Neural cell (in vitro differentiated cells): ENCODE measurements at regions not wholly inside any gene's neighbourhood (a gene's known extent, or its start where the extent isn't known, plus 50 kb on each side); places are given as distances from the start of the nearest gene placed in this dataset.
A peak's percentile ranks its signal among the peaks of the same experiment; 100 is the strongest.

Experiments used
- H2AFZ ChIP-seq: fragments of 200-600, 300-800 bp; sonication (generic), shearing (Covaris generic); 2 replicates; pipeline ENCODE4 v1.6.0; 2014; ENCODE audit warnings: low read depth, mild to moderate bottlenecking, antibody characterized with exemption, low read length, moderate library complexity
- H3F3A ChIP-seq: fragments of 200-600 bp; shearing (Covaris generic); 2 replicates; pipeline ENCODE4 v1.6.1; 2016; ENCODE audit warnings: mild to moderate bottlenecking, moderate library complexity, mixed read lengths, antibody characterized with exemption, low read length; ENCODE audit not compliant: insufficient read depth, poor library complexity, severe bottlenecking
- H3K27ac ChIP-seq: fragments of 200-600, 300-800 bp; sonication (generic), shearing (Covaris generic); 2 replicates; pipeline ENCODE4 v1.5.1; 2014; ENCODE audit warnings: mild to moderate bottlenecking, low read length, moderate library complexity
- H3K27me3 ChIP-seq: fragments of 300-800, 200-600 bp; sonication (generic), shearing (Covaris generic); 2 replicates; pipeline ENCODE4 v1.6.0; 2014; ENCODE audit warnings: mild to moderate bottlenecking, low read depth, low read length, moderate library complexity; ENCODE audit not compliant: insufficient read depth
- H3K36me3 ChIP-seq: fragments of 300-800, 200-600 bp; sonication (generic), shearing (Covaris generic); 2 replicates; pipeline ENCODE4 v1.5.1; 2014; ENCODE audit warnings: mild to moderate bottlenecking, antibody characterized with exemption, low read length, moderate library complexity; ENCODE audit not compliant: insufficient read depth
- H3K4me2 ChIP-seq: fragments of 300-800, 200-600 bp; sonication (generic), shearing (Covaris generic); 2 replicates; pipeline ENCODE4 v1.6.0; 2014; ENCODE audit warnings: mild to moderate bottlenecking, low read length
- H3K4me3 ChIP-seq: fragments of 300-800, 200-600 bp; sonication (generic), shearing (Covaris generic); 2 replicates; pipeline ENCODE4 v1.5.1; 2014; ENCODE audit warnings: mild to moderate bottlenecking, low read length, moderate library complexity
- H3K79me2 ChIP-seq: fragments of 200-600 bp; shearing (Covaris generic); replicated peaks from 2 replicates; pipeline ENCODE4 v1.6.0; 2014; ENCODE audit warnings: mild to moderate bottlenecking, low read length, moderate library complexity; ENCODE audit not compliant: insufficient read depth
- H3K9ac ChIP-seq: fragments of 300-800, 200-600 bp; sonication (generic), shearing (Covaris generic); 2 replicates; pipeline ENCODE4 v1.6.1; 2016; ENCODE audit warnings: mild to moderate bottlenecking, low read length, mixed read lengths
- H3K9me2 ChIP-seq: fragments of 200-600 bp; shearing (Covaris generic); 2 replicates; pipeline ENCODE4 v1.6.1; 2016; ENCODE audit warnings: mild to moderate bottlenecking, low read length, mixed read lengths; ENCODE audit not compliant: insufficient read depth
- H3K9me3 ChIP-seq: fragments of 200-600, 300-800 bp; sonication (generic), shearing (Covaris generic); 2 replicates; pipeline ENCODE4 v1.6.1; 2016; ENCODE audit warnings: mild to moderate bottlenecking, mixed run types, low read length, moderate library complexity, mixed read lengths
- H4K20me1 ChIP-seq: fragments of 200-600 bp; shearing (Covaris generic); 2 replicates; pipeline ENCODE4 v1.6.1; 2016; ENCODE audit warnings: mild to moderate bottlenecking, mixed run types; ENCODE audit not compliant: insufficient read depth
- CTCF ChIP-seq: fragments of 450-650 bp; IDR thresholded peaks from 2 replicates; pipeline ENCODE4 v1.5.1; 2014; ENCODE audit warnings: antibody characterized with exemption, mild to moderate bottlenecking, moderate library complexity; ENCODE audit not compliant: poor library complexity, severe bottlenecking
- EP300 ChIP-seq: fragments of 450-650 bp; conservative IDR thresholded peaks from 2 replicates; pipeline ENCODE4 v1.6.1; 2014; ENCODE audit warnings: antibody characterized with exemption, mild to moderate bottlenecking, moderate library complexity; ENCODE audit not compliant: poor library complexity, severe bottlenecking
- EZH2 ChIP-seq: fragments of 200-600, 300-800 bp; shearing (Covaris generic), sonication (generic); IDR thresholded peaks from 2 replicates; pipeline ENCODE4 v1.6.1; 2014; ENCODE audit warnings: antibody characterized with exemption, low read length, borderline replicate concordance, mild to moderate bottlenecking; ENCODE audit not compliant: insufficient read depth, poor library complexity, severe bottlenecking
- MXI1 ChIP-seq: fragments of 450-650 bp; conservative IDR thresholded peaks from 2 replicates; pipeline ENCODE4 v1.6.1; 2014; ENCODE audit warnings: antibody characterized with exemption, mild to moderate bottlenecking; ENCODE audit not compliant: poor library complexity, severe bottlenecking
- POLR2AphosphoS5 ChIP-seq: IDR thresholded peaks from 2 replicates; pipeline ENCODE4 v1.6.1; 2012
- RAD21 ChIP-seq: fragments of 450-650 bp; conservative IDR thresholded peaks from 2 replicates; pipeline ENCODE4 v1.6.1; 2014; ENCODE audit warnings: antibody characterized with exemption, mild to moderate bottlenecking, moderate library complexity
- REST ChIP-seq: IDR thresholded peaks from 2 replicates; pipeline ENCODE4 v1.6.1; 2012; ENCODE audit warnings: borderline replicate concordance
- SMC3 ChIP-seq: fragments of 450-650 bp; conservative IDR thresholded peaks from 2 replicates; pipeline ENCODE4 v1.6.1; 2014; ENCODE audit warnings: antibody characterized with exemption, mild to moderate bottlenecking, moderate library complexity; ENCODE audit not compliant: poor library complexity
- TAF1 ChIP-seq: IDR thresholded peaks from 2 replicates; pipeline ENCODE4 v1.6.1; 2012; ENCODE audit warnings: low read depth

- Histone ChIP-seq H3F3A (no peaks in the 10 kb centered on the region), H3K79me2 (no peaks in the 10 kb centered on the region)
- TF ChIP-seq RAD21 (no peak), TAF1 (no peak), POLR2AphosphoS5 (no peak), REST (no peak), EP300 (no peak), MXI1 (no peak), EZH2 (no peak), CTCF (no peak), SMC3 (no peak)
Observed at GRCh38 chr6:145067430-145067829, 667.9 kb downstream of the EPM2A start.

GRCh38 chr6:145068577-145068976 lies 666.7 kb downstream of the EPM2A start:
- Histone ChIP-seq H3K79me2 (no peaks in the 10 kb centered on the region), H4K20me1 (no peaks in the 10 kb centered on the region), H3K9me3 (no peaks in the 10 kb centered on the region), H3K27ac (peak overlapping the region; percentile 40), H3K9me2 (no peaks in the 10 kb centered on the region), H3K4me3 (no peak overlapping the region), H3K9ac (no peak overlapping the region), H2AFZ (no peak overlapping the region), H3F3A (no peaks in the 10 kb centered on the region), H3K4me2 (no peak overlapping the region), H3K36me3 (no peaks in the 10 kb centered on the region), H3K27me3 (no peaks in the 10 kb centered on the region)
- TF ChIP-seq CTCF = no peak
- TF ChIP-seq POLR2AphosphoS5 = no peak
- no peak for TF ChIP-seq SMC3
- TF ChIP-seq EP300 = no peak
- no peak for TF ChIP-seq TAF1
- no peak for TF ChIP-seq EZH2
- no peak for TF ChIP-seq RAD21

More at GRCh38 chr6:145067430-145067829, 667.9 kb downstream of the EPM2A start:
- Histone ChIP-seq H3K27ac (peak overlapping the region; percentile 40), H3K9me3 (no peaks in the 10 kb centered on the region), H3K27me3 (no peaks in the 10 kb centered on the region), H4K20me1 (no peaks in the 10 kb centered on the region), H2AFZ (no peak overlapping the region), H3K4me2 (no peak overlapping the region), H3K36me3 (no peaks in the 10 kb centered on the region), H3K9me2 (no peaks in the 10 kb centered on the region), H3K4me3 (no peak overlapping the region), H3K9ac (no peak overlapping the region)
